GM10266 (cell line): ENCODE measurements at regions not wholly inside any gene's neighbourhood (a gene's known extent, or its start where the extent isn't known, plus 50 kb on each side); places are given as distances from the start of the nearest gene placed in this dataset.

Experiments used
- DNase-seq: peaks from one replicate; pipeline ENCODE4 v3.0.0; 2012; ENCODE audit errors: extremely low spot score
- CTCF ChIP-seq: IDR thresholded peaks from 2 replicates; pipeline ENCODE4 v1.5.1; 2012; ENCODE audit warnings: mild to moderate bottlenecking, low read depth; ENCODE audit not compliant: control insufficient read depth, insufficient read depth; ENCODE audit errors: missing control alignments

DNA sequence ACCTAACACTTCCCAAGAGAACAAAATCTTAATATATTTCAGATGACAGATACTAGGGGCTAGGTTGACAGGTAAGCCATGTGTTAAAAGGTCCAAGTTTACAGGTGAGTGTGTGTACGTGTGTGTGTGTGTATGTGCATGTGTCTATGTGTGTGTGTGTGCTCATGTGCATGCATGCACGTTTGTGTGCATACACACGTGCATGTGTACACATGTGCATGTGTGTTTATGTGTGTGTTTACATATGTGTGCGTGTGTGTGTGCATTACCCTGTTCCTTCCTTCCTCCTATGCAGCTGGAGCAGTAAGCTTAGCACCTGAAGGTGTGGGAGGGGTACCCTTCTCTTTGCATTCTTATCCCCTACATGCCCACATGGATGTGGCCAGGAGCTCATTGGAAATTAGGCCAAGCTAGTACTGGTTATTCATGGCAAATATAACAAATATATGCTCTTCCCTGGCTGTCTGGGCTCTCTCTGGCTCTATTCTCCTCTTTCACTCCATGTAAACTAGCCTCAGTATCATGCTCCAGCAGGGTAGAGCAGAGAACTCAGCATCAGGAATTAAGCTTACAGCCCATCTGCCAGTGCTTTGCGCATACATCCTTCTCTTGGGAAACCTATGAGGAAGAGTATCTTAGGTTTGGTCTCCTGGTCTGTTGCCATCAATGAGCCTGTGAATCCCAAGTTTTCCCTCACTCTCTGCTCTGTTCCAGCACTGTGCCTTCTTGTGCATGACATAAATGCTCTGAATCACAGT, 258.0 kb upstream of the MYOCD start:
- DNase-seq = no peak
- TF ChIP-seq CTCF = no peak

DNA sequence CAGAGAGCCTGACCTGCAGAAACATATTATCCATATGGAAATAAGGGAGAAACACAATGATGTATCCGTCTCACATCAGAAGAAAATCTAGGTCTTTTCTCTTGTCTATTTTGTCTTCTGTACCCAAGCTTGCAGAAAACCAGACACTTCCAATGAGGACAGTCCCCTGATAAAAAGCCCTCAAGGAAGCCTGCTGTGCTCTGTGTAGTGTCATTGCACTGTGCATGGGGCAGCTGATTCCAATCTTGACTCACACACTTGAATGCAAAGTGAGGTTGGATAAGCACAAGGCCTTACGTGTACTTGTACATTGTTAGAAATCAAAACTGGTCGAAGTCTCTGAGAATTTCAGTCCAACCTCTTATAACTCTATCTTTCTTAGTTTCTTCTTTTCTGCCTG, 256.6 kb upstream of the MYOCD start:
- TF ChIP-seq CTCF = no peak
- no peak for DNase-seq

DNA sequence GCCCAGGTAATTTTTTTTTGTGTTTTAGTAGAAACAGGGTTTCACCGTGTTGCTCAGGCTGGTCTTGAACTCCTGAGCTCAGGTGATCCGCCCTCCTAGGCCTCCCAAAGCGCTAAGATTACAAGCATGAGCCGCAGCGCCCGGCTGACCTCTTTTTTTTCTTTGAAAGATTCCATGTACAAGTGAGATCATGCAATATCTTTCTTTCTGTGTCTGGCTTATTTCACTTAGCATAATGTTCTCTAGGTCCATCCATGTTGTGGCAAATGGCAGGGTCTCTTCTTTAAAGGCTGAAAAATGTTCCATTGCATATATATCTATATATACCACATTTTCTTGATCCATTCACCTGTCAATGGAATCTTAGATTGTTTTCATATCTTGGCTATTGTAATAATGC, 255.0 kb upstream of the MYOCD start:
- no peak for TF ChIP-seq CTCF

GRCh38 chr17:12415031-12415430, 250.7 kb upstream of the MYOCD start:
- no peak for TF ChIP-seq CTCF
- DNase-seq = no peak

More for the DNA sequence above, 255.0 kb upstream of the MYOCD start:
- no peak for DNase-seq

- TF ChIP-seq CTCF = no peak
- no peak for DNase-seq
Measured at GRCh38 chr17:12421077-12421476, 244.6 kb upstream of the MYOCD start.

GRCh38 chr17:12421646-12422306, 243.9 kb upstream of the MYOCD start:
- TF ChIP-seq CTCF = no peak
- peak; percentile 14 for DNase-seq

GRCh38 chr17:12422651-12423050, 243.0 kb upstream of the MYOCD start:
- no peak for DNase-seq
- no peak for TF ChIP-seq CTCF
